Raji (cell line): ENCODE measurements at regions not wholly inside any gene's neighbourhood (a gene's known extent, or its start where the extent isn't known, plus 50 kb on each side); places are given as distances from the start of the nearest gene placed in this dataset.

Experiments
- POLR2A ChIP-seq: IDR thresholded peaks from 2 replicates; pipeline ENCODE4 v1.6.1; 2011; ENCODE audit warnings: low read depth, low read length, control low read depth; ENCODE audit not compliant: insufficient read depth

- TF ChIP-seq POLR2A = no peak
Measured at GRCh38 chr22:48240148-48240934, 1477.9 kb downstream of the TBC1D22A start.

- no peak for TF ChIP-seq POLR2A
Measured at GRCh38 chr22:48239461-48240147, 1477.2 kb downstream of the TBC1D22A start.

GRCh38 chr22:48238966-48239365 lies 1476.5 kb downstream of the TBC1D22A start:
- TF ChIP-seq POLR2A = no peak

GRCh38 chr22:48238284-48238915 lies 1476.0 kb downstream of the TBC1D22A start:
- no peak for TF ChIP-seq POLR2A

- TF ChIP-seq POLR2A = no peak
Measured at GRCh38 chr22:48237466-48238283, 1475.2 kb downstream of the TBC1D22A start.

GRCh38 chr22:48236261-48236660 lies 1473.8 kb downstream of the TBC1D22A start:
- TF ChIP-seq POLR2A = no peak

- TF ChIP-seq POLR2A = no peak
Measured at GRCh38 chr22:48235744-48236143, 1473.3 kb downstream of the TBC1D22A start.

GRCh38 chr22:48234011-48234410 lies 1471.6 kb downstream of the TBC1D22A start:
- no peak for TF ChIP-seq POLR2A

GRCh38 chr22:48233586-48233985 lies 1471.1 kb downstream of the TBC1D22A start:
- TF ChIP-seq POLR2A = no peak

- no peak for TF ChIP-seq POLR2A
Measured at GRCh38 chr22:48228468-48228867, 1466.0 kb downstream of the TBC1D22A start.

- no peak for TF ChIP-seq POLR2A
Measured at GRCh38 chr22:48227341-48228018, 1465.0 kb downstream of the TBC1D22A start.

- no peak for TF ChIP-seq POLR2A
Measured at GRCh38 chr22:48226026-48227013, 1463.9 kb downstream of the TBC1D22A start.

- TF ChIP-seq POLR2A = no peak
Measured at GRCh38 chr22:48224332-48224731, 1461.9 kb downstream of the TBC1D22A start.
